Osteocyte (in vitro differentiated cells): ENCODE measurements at regions not wholly inside any gene's neighbourhood (a gene's known extent, or its start where the extent isn't known, plus 50 kb on each side); places are given as distances from the start of the nearest gene placed in this dataset.

ENCODE experiments used
- DNase-seq: peaks from one replicate; pipeline ENCODE4 v3.0.0; 2021; ENCODE audit warnings: mixed read lengths; ENCODE audit not compliant: unreplicated experiment; ENCODE audit errors: extremely low spot score
- H3K27ac Mint-ChIP-seq: one replicate; pipeline ENCODE4 v1.8.0; 2021; ENCODE audit warnings: mild to moderate bottlenecking, mixed read lengths; ENCODE audit not compliant: unreplicated experiment
- H3K27me3 Mint-ChIP-seq: one replicate; pipeline ENCODE4 v1.8.0; 2021; ENCODE audit warnings: mixed read lengths; ENCODE audit not compliant: unreplicated experiment
- H3K36me3 Mint-ChIP-seq: one replicate; pipeline ENCODE4 v1.8.0; 2021; ENCODE audit warnings: mixed read lengths; ENCODE audit not compliant: unreplicated experiment
- H3K4me1 Mint-ChIP-seq: one replicate; pipeline ENCODE4 v1.8.0; 2021; ENCODE audit warnings: mixed read lengths; ENCODE audit not compliant: unreplicated experiment
- H3K4me3 Mint-ChIP-seq: one replicate; pipeline ENCODE4 v1.8.0; 2021; ENCODE audit warnings: mild to moderate bottlenecking, moderate library complexity, mixed read lengths; ENCODE audit not compliant: unreplicated experiment
- H3K9me3 Mint-ChIP-seq: one replicate; pipeline ENCODE4 v1.8.0; 2021; ENCODE audit warnings: mixed read lengths; ENCODE audit not compliant: unreplicated experiment
- CTCF ChIP-seq: fragments of 200-600 bp; sonication (generic); IDR thresholded peaks from 2 replicates; pipeline ENCODE4 v1.5.0; 2021; ENCODE audit warnings: antibody characterized with exemption, mild to moderate bottlenecking, moderate library complexity

DNA sequence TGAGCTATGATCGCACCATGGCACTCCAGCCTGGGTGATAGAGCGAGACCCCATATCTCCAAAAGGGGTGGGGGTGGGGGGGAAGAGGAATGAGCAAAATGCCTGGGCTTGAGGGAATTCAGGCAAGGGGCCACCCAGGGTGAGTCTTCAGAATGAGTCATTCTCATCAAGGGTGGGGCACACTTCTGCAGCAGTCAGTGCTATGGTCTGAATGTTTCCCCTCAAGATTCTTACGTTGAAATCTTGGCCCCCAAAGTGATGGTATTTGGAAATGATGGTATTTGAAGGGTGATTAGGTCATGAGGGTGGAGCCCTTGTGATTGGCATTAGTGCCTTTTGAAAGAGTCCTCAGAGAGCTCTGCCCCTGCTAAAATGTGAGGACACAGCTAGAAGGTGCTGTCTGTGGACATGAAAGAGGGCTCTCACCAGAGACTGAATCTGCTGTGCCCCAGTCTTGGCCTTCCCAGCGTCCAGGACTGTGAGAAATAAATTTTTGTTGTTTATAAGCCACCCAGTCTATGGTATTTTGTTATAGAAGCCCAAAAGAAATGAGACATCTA lies 86.4 kb upstream of the THY1 start:
- H3K36me3 Mint-ChIP-seq, result no peaks in the 10 kb centered on the region
- peaks cover 16% of the 10 kb centered on the region for H3K4me1 Mint-ChIP-seq
- H3K27me3 Mint-ChIP-seq, result peaks cover 14% of the 10 kb centered on the region
- H3K4me3 Mint-ChIP-seq, result no peak overlapping the region
- no peak for TF ChIP-seq CTCF
- no peak for DNase-seq
- no peak overlapping the region for H3K27ac Mint-ChIP-seq
- no peaks in the 10 kb centered on the region for H3K9me3 Mint-ChIP-seq

GRCh38 chr11:119506436-119506835 lies 83.5 kb upstream of the THY1 start:
- no peak overlapping the region for H3K4me3 Mint-ChIP-seq

GRCh38 chr11:119505861-119506260 lies 82.9 kb upstream of the THY1 start:
- Mint-ChIP-seq H3K4me1 (peaks cover 16% of the 10 kb centered on the region), H3K4me3 (no peak overlapping the region), H3K27ac (no peak overlapping the region), H3K9me3 (peaks cover 8% of the 10 kb centered on the region), H3K27me3 (peaks cover 19% of the 10 kb centered on the region), H3K36me3 (no peaks in the 10 kb centered on the region)
- no peak for TF ChIP-seq CTCF
- no peak for DNase-seq

More at GRCh38 chr11:119506436-119506835, 83.5 kb upstream of the THY1 start:
- Mint-ChIP-seq H3K4me1 (peaks cover 16% of the 10 kb centered on the region), H3K9me3 (peaks cover 8% of the 10 kb centered on the region), H3K27me3 (peaks cover 16% of the 10 kb centered on the region), H3K27ac (no peak overlapping the region), H3K36me3 (no peaks in the 10 kb centered on the region)
- no peak for DNase-seq
- no peak for TF ChIP-seq CTCF

DNA sequence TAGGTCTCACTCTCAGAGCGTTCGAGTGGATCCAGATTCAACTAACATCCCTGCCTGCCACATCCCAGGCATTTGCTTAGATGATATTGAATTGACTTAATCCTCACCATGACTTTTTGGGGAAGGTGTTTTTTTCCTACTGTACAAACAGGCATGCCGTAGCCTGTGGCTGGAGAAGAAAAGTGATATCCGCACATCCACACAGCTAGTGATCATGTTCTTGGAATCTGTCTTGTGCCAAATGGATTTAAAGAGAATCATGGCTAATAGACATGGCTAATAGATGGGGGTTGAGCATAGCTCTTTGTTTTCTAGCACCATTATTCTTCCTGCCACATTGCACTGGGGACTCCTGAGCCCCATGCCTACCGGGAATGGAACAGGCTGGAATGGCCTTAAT lies 82.1 kb upstream of the THY1 start:
- no peak for DNase-seq
- no peak for TF ChIP-seq CTCF
- Mint-ChIP-seq H3K9me3 (peaks cover 8% of the 10 kb centered on the region), H3K4me1 (peaks cover 12% of the 10 kb centered on the region), H3K27me3 (peaks cover 27% of the 10 kb centered on the region), H3K36me3 (no peaks in the 10 kb centered on the region), H3K27ac (no peak overlapping the region), H3K4me3 (no peak overlapping the region)

DNA sequence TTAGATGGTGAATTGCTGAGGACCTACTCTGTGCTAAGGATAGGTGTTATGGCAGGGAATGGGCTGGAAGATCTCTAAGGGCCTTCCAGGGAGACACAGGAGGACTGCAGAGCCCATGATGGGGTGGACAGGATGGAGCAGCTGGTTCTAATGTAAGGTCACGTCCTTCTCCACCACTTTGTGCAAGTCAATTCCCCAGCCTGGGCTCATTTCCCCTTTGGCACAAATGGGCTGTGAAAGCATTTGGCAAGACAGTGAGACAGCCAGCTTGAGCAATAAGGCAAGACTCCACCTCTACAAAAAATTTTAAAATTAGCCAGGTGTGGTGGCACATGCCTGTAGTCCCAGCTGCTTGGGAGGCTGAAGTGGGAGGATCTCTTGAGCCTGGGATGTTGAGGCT lies 81.4 kb upstream of the THY1 start:
- Mint-ChIP-seq H3K36me3 (no peaks in the 10 kb centered on the region), H3K9me3 (peaks cover 8% of the 10 kb centered on the region), H3K27ac (no peak overlapping the region), H3K27me3 (peaks cover 34% of the 10 kb centered on the region), H3K4me3 (no peak overlapping the region), H3K4me1 (peaks cover 5% of the 10 kb centered on the region)
- DNase-seq, result no peak
- no peak for TF ChIP-seq CTCF
